Stimulated activated effector memory CD8-positive, alpha-beta T cell treated with anti-CD3 and anti-CD28 coated beads, Interleukin-12 subunit alpha, Interleukin-12 subunit beta, amount 100 ng/mL, for 72 hours (primary cell): ENCODE measurements at regions not wholly inside any gene's neighbourhood (a gene's known extent, or its start where the extent isn't known, plus 50 kb on each side); places are given as distances from the start of the nearest gene placed in this dataset.

Source experiments
- ATAC-seq: fragments of 150-1000 bp; cut with Tn5 transposase; 2 replicates; pipeline ENCODE4 v1.10.0; 2021
- DNase-seq, 2 donors: peaks; one replicate each; pipeline ENCODE4 v3.0.0; 2021 to 2022; ENCODE audit warnings: low spot score in 2 of 2
- H3K27ac Mint-ChIP-seq: one replicate; pipeline ENCODE4 v1.8.0; 2022; ENCODE audit warnings: mild to moderate bottlenecking, mixed read lengths
- H3K36me3 Mint-ChIP-seq: one replicate; pipeline ENCODE4 v1.8.0; 2022; ENCODE audit warnings: mild to moderate bottlenecking, mixed read lengths
- H3K4me1 Mint-ChIP-seq: one replicate; pipeline ENCODE4 v1.8.0; 2022; ENCODE audit warnings: mixed read lengths
- H3K4me3 Mint-ChIP-seq: one replicate; pipeline ENCODE4 v1.8.0; 2022; ENCODE audit warnings: mild to moderate bottlenecking, mixed read lengths
- H3K9me3 Mint-ChIP-seq: one replicate; pipeline ENCODE4 v1.8.0; 2022; ENCODE audit warnings: mixed read lengths

GRCh38 chr6:156391061-156391672 is 386.0 kb upstream of the ARID1B start:
- Mint-ChIP-seq H3K4me1 (peaks cover 20% of the 10 kb centered on the region), H3K27ac (no peak overlapping the region), H3K36me3 (no peaks in the 10 kb centered on the region), H3K9me3 (no peaks in the 10 kb centered on the region), H3K4me3 (no peak overlapping the region)
- no peak for DNase-seq
- no peak for ATAC-seq

- Mint-ChIP-seq H3K9me3 (no peaks in the 10 kb centered on the region), H3K36me3 (no peaks in the 10 kb centered on the region), H3K4me1 (peaks cover 18% of the 10 kb centered on the region), H3K27ac (no peak overlapping the region), H3K4me3 (no peak overlapping the region)
- ATAC-seq (no peak), DNase-seq (no peak)
Measured at GRCh38 chr6:156390621-156391020, 386.6 kb upstream of the ARID1B start.

DNA sequence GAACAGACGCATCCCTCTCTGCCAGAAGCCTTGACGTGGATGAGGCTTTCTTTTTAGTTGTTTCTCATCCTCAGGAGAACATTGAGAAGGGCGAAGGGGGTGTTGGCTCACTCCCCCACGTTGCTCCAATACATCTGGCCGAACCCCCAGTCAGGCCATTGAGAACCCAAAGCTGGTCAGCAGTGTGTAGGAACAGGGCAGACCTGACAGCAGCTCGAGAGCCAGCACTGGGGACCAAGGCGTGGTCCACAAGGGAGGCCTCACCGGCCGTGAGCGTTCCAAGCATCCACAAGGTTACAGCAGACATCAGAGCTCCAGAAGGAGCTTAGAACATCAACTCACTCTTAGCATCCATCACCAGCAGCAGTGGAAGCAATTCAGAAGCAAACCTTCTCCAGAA is 387.9 kb upstream of the ARID1B start:
- Mint-ChIP-seq H3K27ac (no peak overlapping the region), H3K4me1 (peaks cover 10% of the 10 kb centered on the region), H3K9me3 (no peaks in the 10 kb centered on the region), H3K36me3 (no peaks in the 10 kb centered on the region), H3K4me3 (no peak overlapping the region)
- no peak for DNase-seq
- no peak for ATAC-seq

DNA sequence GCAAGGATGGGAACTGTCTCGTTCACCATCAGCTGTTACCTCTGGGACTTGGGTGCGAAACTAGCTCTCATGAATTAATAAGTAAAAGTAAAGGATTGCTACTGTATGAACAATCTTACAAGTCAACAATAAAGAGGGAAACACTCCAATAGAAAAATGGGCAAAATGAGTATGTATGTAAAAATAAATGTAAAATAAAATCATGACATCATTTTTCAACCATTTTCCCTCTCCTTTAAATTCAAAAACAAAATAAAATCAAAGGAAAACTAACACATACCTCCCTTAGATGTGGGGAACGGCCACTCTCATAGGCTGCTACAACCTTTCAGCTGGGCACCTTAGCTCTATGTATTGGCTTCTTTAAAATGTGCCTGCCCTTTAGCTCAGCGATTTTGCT is 389.7 kb upstream of the ARID1B start:
- H3K27ac Mint-ChIP-seq, result no peak overlapping the region
- no peaks in the 10 kb centered on the region for H3K36me3 Mint-ChIP-seq
- H3K4me3 Mint-ChIP-seq, result no peak overlapping the region

GRCh38 chr6:156383059-156383458 is 394.1 kb upstream of the ARID1B start:
- no peaks in the 10 kb centered on the region for H3K4me1 Mint-ChIP-seq
- DNase-seq (no peak), ATAC-seq (no peak)
- H3K36me3 Mint-ChIP-seq, result no peaks in the 10 kb centered on the region
- no peak overlapping the region for H3K27ac Mint-ChIP-seq
- no peak overlapping the region for H3K4me3 Mint-ChIP-seq
- no peaks in the 10 kb centered on the region for H3K9me3 Mint-ChIP-seq

More for the DNA sequence above, 389.7 kb upstream of the ARID1B start:
- Mint-ChIP-seq H3K9me3 (no peaks in the 10 kb centered on the region), H3K4me1 (peaks cover under 1% of the 10 kb centered on the region)
- no peak for DNase-seq
- no peak for ATAC-seq

DNA sequence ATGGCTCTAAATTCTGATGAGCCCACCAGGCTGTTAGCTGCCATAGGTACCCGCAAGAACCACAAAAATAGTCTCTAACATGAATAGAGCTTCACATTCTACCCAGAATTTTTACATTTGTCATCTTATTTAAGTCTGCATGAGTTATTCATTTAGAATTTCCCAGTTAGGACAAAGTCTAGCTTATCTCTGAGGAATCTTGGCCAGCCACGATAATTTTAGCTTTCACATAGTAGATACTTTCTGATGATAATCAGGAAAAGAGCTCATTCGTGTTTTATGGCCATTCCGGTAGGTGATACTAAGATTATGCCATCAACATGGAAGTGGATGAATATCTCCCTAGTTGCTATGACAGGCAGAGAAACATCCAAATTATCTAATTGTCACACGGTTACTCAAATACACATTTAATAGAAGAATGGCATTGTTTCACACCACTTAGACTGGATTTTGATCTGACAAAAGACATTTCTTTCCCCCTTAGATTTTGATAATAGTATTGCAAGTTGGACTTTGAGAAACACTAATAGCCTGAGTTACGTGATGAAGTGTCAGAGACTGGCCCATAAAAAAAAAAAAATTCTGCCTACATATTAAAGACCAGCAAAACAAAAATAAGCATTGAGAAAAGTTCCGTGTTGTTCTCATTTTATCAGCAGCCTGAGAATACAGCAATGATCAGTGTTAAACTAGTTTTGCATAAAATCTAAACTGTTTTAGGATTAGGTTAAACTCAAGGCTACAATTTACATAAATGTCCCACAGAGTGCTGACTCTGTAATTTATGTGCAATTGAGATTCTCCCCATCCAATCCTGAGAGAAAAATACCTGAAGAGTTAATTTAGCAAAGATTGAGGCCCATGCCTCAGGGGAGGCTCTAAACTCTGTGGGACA is 397.5 kb upstream of the ARID1B start:
- DNase-seq (no peak), ATAC-seq (no peak)
- Mint-ChIP-seq H3K36me3 (no peaks in the 10 kb centered on the region), H3K9me3 (no peaks in the 10 kb centered on the region), H3K4me1 (no peaks in the 10 kb centered on the region), H3K27ac (no peak overlapping the region), H3K4me3 (no peak overlapping the region)

DNA sequence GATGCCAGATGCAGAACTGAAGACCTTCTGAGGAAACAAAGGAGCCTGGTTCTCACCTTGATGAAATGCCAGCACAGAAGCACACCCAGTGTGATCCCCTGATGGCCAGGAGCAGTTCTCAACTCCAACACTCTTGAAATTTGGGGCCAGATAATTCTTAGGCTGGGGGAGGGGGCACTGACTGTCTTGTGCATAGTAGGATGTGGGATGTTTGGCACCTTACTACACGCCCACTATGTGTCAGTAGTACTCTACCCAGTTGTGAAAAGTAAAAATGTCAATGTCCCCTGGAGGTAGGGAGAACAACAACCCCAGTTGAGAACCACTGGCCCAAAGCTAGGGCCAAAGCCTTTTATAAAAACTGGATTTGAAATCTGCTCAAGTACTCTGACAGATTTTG is 398.3 kb upstream of the ARID1B start:
- ATAC-seq (peak; percentile 44), DNase-seq (no peak)
- Mint-ChIP-seq H3K4me3 (no peak overlapping the region), H3K27ac (no peak overlapping the region), H3K36me3 (no peaks in the 10 kb centered on the region), H3K4me1 (no peaks in the 10 kb centered on the region), H3K9me3 (no peaks in the 10 kb centered on the region)

DNA sequence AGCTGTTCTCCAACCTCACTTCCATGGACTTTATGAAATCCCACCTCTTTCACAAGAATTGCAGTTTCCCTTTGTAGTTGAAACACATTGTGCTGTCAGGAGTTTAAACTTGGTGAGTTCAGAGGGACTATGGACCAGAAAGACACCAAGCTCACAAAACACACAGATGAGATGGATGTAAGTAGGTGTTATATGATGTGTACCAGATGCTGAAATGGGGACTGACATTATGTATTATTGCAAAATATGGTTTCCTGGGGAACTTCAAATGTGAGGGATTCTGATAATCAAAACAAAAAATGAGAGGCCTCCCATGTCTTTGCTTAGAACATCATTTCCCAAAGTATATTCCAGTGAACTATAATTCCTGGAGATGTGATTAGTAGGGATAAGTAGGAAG is 401.1 kb upstream of the ARID1B start:
- Mint-ChIP-seq H3K4me1 (no peaks in the 10 kb centered on the region), H3K27ac (no peak overlapping the region), H3K9me3 (no peaks in the 10 kb centered on the region), H3K4me3 (no peak overlapping the region), H3K36me3 (no peaks in the 10 kb centered on the region)
- no peak for ATAC-seq
- DNase-seq, result no peak

- Mint-ChIP-seq H3K27ac (no peak overlapping the region), H3K4me3 (no peak overlapping the region), H3K4me1 (no peaks in the 10 kb centered on the region), H3K36me3 (no peaks in the 10 kb centered on the region), H3K9me3 (no peaks in the 10 kb centered on the region)
- DNase-seq (no peak), ATAC-seq (no peak)
Measured at GRCh38 chr6:156359912-156360311, 417.3 kb upstream of the ARID1B start.

- no peak for ATAC-seq
- Mint-ChIP-seq H3K27ac (no peak overlapping the region), H3K4me1 (no peaks in the 10 kb centered on the region), H3K9me3 (no peaks in the 10 kb centered on the region), H3K4me3 (no peak overlapping the region), H3K36me3 (no peaks in the 10 kb centered on the region)
- DNase-seq, result no peak
Measured at GRCh38 chr6:156352861-156353260, 424.3 kb upstream of the ARID1B start.

- H3K36me3 Mint-ChIP-seq, result no peaks in the 10 kb centered on the region
- no peaks in the 10 kb centered on the region for H3K4me1 Mint-ChIP-seq
- ATAC-seq, result no peak
- H3K9me3 Mint-ChIP-seq, result no peaks in the 10 kb centered on the region
- H3K27ac Mint-ChIP-seq, result no peak overlapping the region
- DNase-seq, result no peak
- no peak overlapping the region for H3K4me3 Mint-ChIP-seq
Measured at GRCh38 chr6:156351346-156351966, 425.7 kb upstream of the ARID1B start.

DNA sequence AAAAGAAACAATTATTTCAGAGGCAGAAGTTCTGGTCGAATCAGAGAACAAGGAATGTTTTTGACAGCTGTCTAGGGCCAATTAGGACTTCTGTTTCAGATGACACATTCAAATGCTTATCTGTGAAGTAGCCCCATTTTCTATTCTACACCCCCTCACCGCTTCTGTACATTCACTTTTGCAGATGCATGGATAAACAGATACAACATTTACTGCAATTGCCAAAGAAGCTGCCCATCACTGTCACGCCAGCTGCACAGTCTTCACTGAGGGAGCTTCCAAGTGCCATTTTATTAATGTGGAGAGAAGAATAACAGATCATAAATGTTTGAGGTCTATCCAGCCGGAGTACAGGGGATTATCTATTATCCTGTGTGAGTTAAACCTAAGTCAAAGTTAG is 426.8 kb upstream of the ARID1B start:
- Mint-ChIP-seq H3K4me1 (no peaks in the 10 kb centered on the region), H3K9me3 (no peaks in the 10 kb centered on the region), H3K4me3 (no peak overlapping the region), H3K36me3 (no peaks in the 10 kb centered on the region), H3K27ac (no peak overlapping the region)
- ATAC-seq (no peak), DNase-seq (no peak)

DNA sequence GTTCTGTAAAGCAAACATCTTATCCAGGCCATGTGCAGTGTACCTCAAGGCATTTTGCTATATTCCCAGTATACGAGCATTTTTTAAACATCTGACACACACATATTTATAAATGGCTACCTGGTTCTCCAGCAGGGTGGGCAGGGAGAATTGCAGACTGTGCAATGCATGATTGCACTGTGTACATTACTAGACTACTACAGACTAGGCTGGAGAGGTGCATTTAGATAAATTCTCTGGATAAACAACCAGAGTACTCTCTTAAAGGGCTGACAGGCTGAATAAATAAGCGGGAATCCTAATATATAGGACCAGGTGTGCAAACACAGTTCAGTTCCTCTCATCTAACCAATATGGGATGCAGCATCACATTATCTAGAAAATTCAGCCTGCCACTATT is 428.3 kb upstream of the ARID1B start:
- Mint-ChIP-seq H3K4me3 (no peak overlapping the region), H3K27ac (no peak overlapping the region), H3K9me3 (no peaks in the 10 kb centered on the region), H3K36me3 (no peaks in the 10 kb centered on the region), H3K4me1 (no peaks in the 10 kb centered on the region)
- DNase-seq, result no peak
- no peak for ATAC-seq

DNA sequence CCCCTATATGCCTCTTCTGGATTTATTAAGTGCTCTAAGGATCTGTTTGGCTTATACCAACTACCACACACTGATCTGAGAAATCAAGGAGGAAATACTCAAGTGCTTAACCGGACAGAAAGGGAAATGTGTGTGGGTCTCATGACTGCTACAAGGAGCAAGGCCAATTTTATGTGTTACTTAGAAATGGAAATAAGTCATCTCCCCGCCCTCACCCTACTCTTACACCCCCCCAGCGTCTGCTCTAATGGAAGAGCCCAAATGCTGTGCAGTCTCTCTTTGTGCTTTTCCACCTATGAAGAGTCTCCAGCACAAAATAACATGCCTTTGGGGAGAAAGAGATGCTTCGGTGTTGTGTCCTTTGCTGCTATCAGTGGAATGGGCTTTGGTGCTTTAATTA is 428.8 kb upstream of the ARID1B start:
- Mint-ChIP-seq H3K4me1 (no peaks in the 10 kb centered on the region), H3K9me3 (no peaks in the 10 kb centered on the region), H3K4me3 (no peak overlapping the region), H3K36me3 (no peaks in the 10 kb centered on the region), H3K27ac (no peak overlapping the region)
- ATAC-seq, result no peak
- DNase-seq, result no peak

DNA sequence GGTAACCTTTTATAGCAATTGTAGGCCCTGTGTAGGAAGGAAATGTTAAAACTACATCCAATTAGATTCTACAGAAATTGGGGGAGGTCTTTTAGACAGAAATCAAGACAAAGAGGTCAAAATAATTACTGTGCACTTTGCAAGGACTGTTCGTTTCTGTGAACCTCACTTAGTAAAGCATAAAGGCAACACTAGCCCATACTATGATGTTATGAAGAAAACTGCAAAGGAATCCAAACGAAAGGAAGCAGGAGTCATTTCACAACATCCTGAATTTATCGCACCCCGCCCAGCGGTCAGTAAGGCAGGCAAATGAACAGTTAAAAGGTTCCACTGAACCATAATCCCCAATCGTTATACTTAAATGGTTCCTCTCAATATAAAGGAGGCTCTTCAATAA is 429.5 kb upstream of the ARID1B start:
- H3K4me3 Mint-ChIP-seq, result no peak overlapping the region
- H3K4me1 Mint-ChIP-seq, result no peaks in the 10 kb centered on the region
- DNase-seq, result no peak
- no peak for ATAC-seq
- H3K27ac Mint-ChIP-seq, result no peak overlapping the region
- no peaks in the 10 kb centered on the region for H3K9me3 Mint-ChIP-seq
- H3K36me3 Mint-ChIP-seq, result no peaks in the 10 kb centered on the region

- Mint-ChIP-seq H3K27ac (no peak overlapping the region), H3K36me3 (no peaks in the 10 kb centered on the region), H3K9me3 (no peaks in the 10 kb centered on the region), H3K4me1 (no peaks in the 10 kb centered on the region), H3K4me3 (no peak overlapping the region)
- ATAC-seq (no peak), DNase-seq (no peak)
Measured at GRCh38 chr6:156347246-156347645, 429.9 kb upstream of the ARID1B start.
